Esophagus (tissue), 2 donors: ENCODE measurements at regions not wholly inside any gene's neighbourhood (a gene's known extent, or its start where the extent isn't known, plus 50 kb on each side); places are given as distances from the start of the nearest gene placed in this dataset.

Experiments used
- H3K27ac ChIP-seq, 2 donors: one replicate each; pipeline ENCODE4 v1.5.1; 2013; ENCODE audit warnings: low read depth in 2 of 2, mild to moderate bottlenecking in 2 of 2, inconsistent platforms in 1 of 2, low read length in 1 of 2, moderate library complexity in 1 of 2
- H3K27me3 ChIP-seq, 2 donors: one replicate each; pipeline ENCODE4 v1.6.1; 2013; ENCODE audit warnings: low read length in 2 of 2, control low read depth in 1 of 2, mild to moderate bottlenecking in 1 of 2; ENCODE audit not compliant: insufficient read depth in 2 of 2, control insufficient read depth in 1 of 2
- H3K36me3 ChIP-seq, 2 donors: one replicate each; pipeline ENCODE4 v1.6.1; 2013; ENCODE audit warnings: low read length in 1 of 2; ENCODE audit not compliant: control insufficient read depth in 2 of 2, insufficient read depth in 2 of 2
- H3K4me1 ChIP-seq, 2 donors: one replicate each; pipeline ENCODE4 v1.6.1; 2013; ENCODE audit warnings: low read length in 1 of 2; ENCODE audit not compliant: control insufficient read depth in 2 of 2, insufficient read depth in 2 of 2
- H3K4me3 ChIP-seq, 2 donors: one replicate each; pipeline ENCODE4 v1.5.1; 2013; ENCODE audit warnings: low read length in 2 of 2, mild to moderate bottlenecking in 2 of 2, low read depth in 1 of 2, moderate library complexity in 1 of 2
- H3K9me3 ChIP-seq, 2 donors: one replicate each; pipeline ENCODE4 v1.6.1; 2013; ENCODE audit warnings: mild to moderate bottlenecking in 2 of 2, low read depth in 1 of 2, low read length in 1 of 2, moderate library complexity in 1 of 2; ENCODE audit not compliant: control insufficient read depth in 2 of 2, insufficient read depth in 1 of 2
- WGBS, 2 donors: extraction: QIAGEN DNeasy Blood & Tissue Kit; methylation state at CpG; one replicate each; pipeline ENCODE4 v1.1.7; 2013; 5-methylcytosine and 5-hydroxymethylcytosine counted together
- donor health status: healthy with polysubstance abuse.
- donor health status: Bipolar disorder and iron deficiency.

GRCh38 chr7:156173748-156174353, 361.6 kb upstream of the SHH start:
- Histone ChIP-seq H3K9me3 (no peaks in the 10 kb centered on the region), H3K4me3 (no peak overlapping the region), H3K27me3 (no peaks in the 10 kb centered on the region), H3K36me3 (no peaks in the 10 kb centered on the region), H3K27ac (no peak overlapping the region), H3K4me1 (no peaks in the 10 kb centered on the region)
- 78 to 80% methylated on average over 18 of the region's 18 CpGs for WGBS, 2 donors

- 76 to 77% methylated on average over 12 to 13 of the region's 13 CpGs for WGBS, 2 donors
- Histone ChIP-seq H3K4me3 (no peak overlapping the region), H3K27ac (no peak overlapping the region), H3K4me1 (no peaks in the 10 kb centered on the region), H3K9me3 (no peaks in the 10 kb centered on the region), H3K36me3 (no peaks in the 10 kb centered on the region), H3K27me3 (no peaks in the 10 kb centered on the region)
Measured at GRCh38 chr7:156173346-156173745, 361.1 kb upstream of the SHH start.

GRCh38 chr7:156172638-156173037, 360.4 kb upstream of the SHH start:
- H3K4me1 ChIP-seq = no peaks in the 10 kb centered on the region
- no peak overlapping the region for H3K27ac ChIP-seq
- no peaks in the 10 kb centered on the region for H3K27me3 ChIP-seq
- H3K4me3 ChIP-seq = no peak overlapping the region
- H3K36me3 ChIP-seq = no peaks in the 10 kb centered on the region
- WGBS, 2 donors = 81 to 88% methylated on average over 6 of the region's 6 CpGs
- H3K9me3 ChIP-seq = no peaks in the 10 kb centered on the region

GRCh38 chr7:156169474-156170370, 357.5 kb upstream of the SHH start:
- no peaks in the 10 kb centered on the region for H3K27me3 ChIP-seq
- H3K9me3 ChIP-seq = no peaks in the 10 kb centered on the region
- no peak overlapping the region for H3K27ac ChIP-seq
- H3K4me1 ChIP-seq = no peaks in the 10 kb centered on the region
- WGBS, 2 donors = 70 to 71% methylated on average over 32 of the region's 32 CpGs
- no peak overlapping the region for H3K4me3 ChIP-seq
- H3K36me3 ChIP-seq = no peaks in the 10 kb centered on the region

- H3K27ac ChIP-seq = no peak overlapping the region
- 85% methylated on average over 18 of the region's 18 CpGs for WGBS, 2 donors
Measured at GRCh38 chr7:156168434-156168833, 356.2 kb upstream of the SHH start.

GRCh38 chr7:156167987-156168386, 355.7 kb upstream of the SHH start:
- Histone ChIP-seq H3K27ac (no peak overlapping the region), H3K27me3 (no peaks in the 10 kb centered on the region), H3K4me1 (no peaks in the 10 kb centered on the region), H3K9me3 (no peaks in the 10 kb centered on the region), H3K4me3 (no peak overlapping the region), H3K36me3 (no peaks in the 10 kb centered on the region)
- 89 to 90% methylated on average over 5 of the region's 5 CpGs for WGBS, 2 donors

More at GRCh38 chr7:156168434-156168833, 356.2 kb upstream of the SHH start:
- Histone ChIP-seq H3K36me3 (no peaks in the 10 kb centered on the region), H3K4me1 (no peaks in the 10 kb centered on the region), H3K9me3 (no peaks in the 10 kb centered on the region), H3K4me3 (no peak overlapping the region), H3K27me3 (no peaks in the 10 kb centered on the region)

- no peaks in the 10 kb centered on the region for H3K27me3 ChIP-seq
- H3K27ac ChIP-seq = no peak overlapping the region
- WGBS, 2 donors = 85 to 86% methylated on average over 10 of the region's 10 CpGs
- H3K4me1 ChIP-seq = no peaks in the 10 kb centered on the region
- H3K4me3 ChIP-seq = no peak overlapping the region
- no peaks in the 10 kb centered on the region for H3K36me3 ChIP-seq
- H3K9me3 ChIP-seq = no peaks in the 10 kb centered on the region
Measured at GRCh38 chr7:156167417-156167807, 355.1 kb upstream of the SHH start.

- H3K27ac ChIP-seq = no peak overlapping the region
- H3K9me3 ChIP-seq = no peaks in the 10 kb centered on the region
- no peaks in the 10 kb centered on the region for H3K36me3 ChIP-seq
- H3K4me1 ChIP-seq = no peaks in the 10 kb centered on the region
- no peak overlapping the region for H3K4me3 ChIP-seq
- no peaks in the 10 kb centered on the region for H3K27me3 ChIP-seq
- WGBS, 2 donors = 85 to 87% methylated on average over 12 of the region's 12 CpGs
Measured at GRCh38 chr7:156166692-156167416, 354.6 kb upstream of the SHH start.

GRCh38 chr7:156163747-156164146, 351.5 kb upstream of the SHH start:
- Histone ChIP-seq H3K9me3 (no peaks in the 10 kb centered on the region), H3K27me3 (no peaks in the 10 kb centered on the region), H3K4me1 (peaks cover 0 to 3% of the 10 kb centered on the region in 2 donors), H3K27ac (no peak overlapping the region), H3K4me3 (no peak overlapping the region), H3K36me3 (no peaks in the 10 kb centered on the region)
- 82% methylated on average over 3 of the region's 3 CpGs for WGBS, 2 donors
